ENCODE measurements at regions not wholly inside any gene's neighbourhood (a gene's known extent, or its start where the extent isn't known, plus 50 kb on each side); places are given as distances from the start of the nearest gene placed in this dataset.
"Not testable (repeated sequence)": the region's sequence is repeated elsewhere in the genome, so short reads cannot be mapped to it uniquely, and the experiment has no call there.

GRCh38 chr6:866316-866715 lies 173.4 kb upstream of the EXOC2 start:
- DNase-seq (ENCODE audit: low spot score) = no peak
- TF ChIP-seq CTCF (IDR thresholded peaks at IDR 0.05) = no peak
- Histone ChIP-seq H3K4me3 (no peak overlapping the region), H3K27ac (no peak overlapping the region)

- DNase-seq (ENCODE audit: low spot score) = no peak
- no peak overlapping the region for H3K27ac ChIP-seq
- H3K4me3 ChIP-seq = no peak overlapping the region
- no peak for TF ChIP-seq CTCF (IDR thresholded peaks at IDR 0.05)
Measured at GRCh38 chr6:865846-866245, 172.9 kb upstream of the EXOC2 start.

- no peak overlapping the region for H3K27ac ChIP-seq
- no peak overlapping the region for H3K4me3 ChIP-seq
- no peak for TF ChIP-seq CTCF (IDR thresholded peaks at IDR 0.05)
- no peak for DNase-seq (ENCODE audit: low spot score)
Measured at GRCh38 chr6:863831-864230, 170.9 kb upstream of the EXOC2 start.

- H3K27ac ChIP-seq; DNase-seq (ENCODE audit: low spot score); H3K4me3 ChIP-seq: not testable (repeated sequence)
Measured at GRCh38 chr6:863127-863526, 170.2 kb upstream of the EXOC2 start.

- Histone ChIP-seq H3K27ac (no peak overlapping the region), H3K4me3 (no peak overlapping the region)
- no peak for DNase-seq (ENCODE audit: low spot score)
- TF ChIP-seq CTCF (IDR thresholded peaks at IDR 0.05) = no peak
Measured at GRCh38 chr6:859936-860335, 167.0 kb upstream of the EXOC2 start.

GRCh38 chr6:854406-855118 lies 161.6 kb upstream of the EXOC2 start:
- DNase-seq (ENCODE audit: low spot score) = no peak
- Histone ChIP-seq H3K27ac (no peak overlapping the region), H3K4me3 (no peak overlapping the region)
- no peak for TF ChIP-seq CTCF (IDR thresholded peaks at IDR 0.05)

- H3K4me3 ChIP-seq; DNase-seq (ENCODE audit: low spot score); H3K27ac ChIP-seq: not testable (repeated sequence)
Measured at GRCh38 chr6:852216-852615, 159.3 kb upstream of the EXOC2 start.

GRCh38 chr6:849075-849506 lies 156.2 kb upstream of the EXOC2 start:
- Histone ChIP-seq H3K4me3 (no peak overlapping the region), H3K27ac (no peak overlapping the region)
- no peak for DNase-seq (ENCODE audit: low spot score)
- TF ChIP-seq CTCF (IDR thresholded peaks at IDR 0.05) = no peak
